Suppressor macrophage (primary cell): ENCODE measurements at regions not wholly inside any gene's neighbourhood (a gene's known extent, or its start where the extent isn't known, plus 50 kb on each side); places are given as distances from the start of the nearest gene placed in this dataset.
"Not testable (repeated sequence)": the region's sequence is repeated elsewhere in the genome, so short reads cannot be mapped to it uniquely, and the experiment has no call there.

Source experiments
- DNase-seq, 4 experiments: peaks; one replicate each; pipeline ENCODE4 v3.0.0-alpha.2; 2020 to 2022

DNA sequence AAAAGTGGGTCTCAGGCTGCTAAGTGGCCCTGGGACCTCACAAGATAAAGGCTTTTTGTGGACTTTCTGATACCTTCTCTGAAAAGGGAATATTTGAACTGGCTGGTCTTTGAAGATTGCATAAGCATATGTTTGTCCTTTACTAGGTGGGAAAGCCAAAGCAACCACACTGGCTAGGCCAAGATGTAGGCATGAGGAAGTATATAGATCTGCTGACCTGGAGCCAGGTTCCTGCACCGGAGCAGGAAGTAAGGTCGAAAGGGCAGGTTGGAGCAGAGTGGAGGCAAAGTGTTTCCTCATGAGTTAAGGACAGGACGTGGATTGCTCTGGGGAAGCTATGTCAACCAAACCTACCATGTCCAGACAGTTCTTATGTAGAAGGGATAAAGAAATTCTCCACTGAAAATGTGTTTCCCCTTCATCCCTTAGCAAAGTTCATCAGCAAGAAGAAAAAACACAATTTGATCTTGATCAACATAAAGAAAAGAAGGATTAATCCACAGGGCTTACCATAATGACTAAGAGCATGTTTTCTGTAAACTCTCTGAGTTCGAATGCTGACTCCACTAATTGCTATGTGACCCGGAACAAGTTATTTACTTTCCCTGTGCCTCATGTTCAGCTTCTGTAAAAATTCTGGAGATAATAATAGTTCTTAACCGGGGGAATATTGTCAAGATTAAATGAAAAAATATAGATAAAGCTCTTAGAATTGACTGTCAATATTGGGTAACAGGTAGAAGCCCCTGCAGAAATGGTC is 156.1 kb upstream of the SRD5A2 start:
- DNase-seq = no peak

DNA sequence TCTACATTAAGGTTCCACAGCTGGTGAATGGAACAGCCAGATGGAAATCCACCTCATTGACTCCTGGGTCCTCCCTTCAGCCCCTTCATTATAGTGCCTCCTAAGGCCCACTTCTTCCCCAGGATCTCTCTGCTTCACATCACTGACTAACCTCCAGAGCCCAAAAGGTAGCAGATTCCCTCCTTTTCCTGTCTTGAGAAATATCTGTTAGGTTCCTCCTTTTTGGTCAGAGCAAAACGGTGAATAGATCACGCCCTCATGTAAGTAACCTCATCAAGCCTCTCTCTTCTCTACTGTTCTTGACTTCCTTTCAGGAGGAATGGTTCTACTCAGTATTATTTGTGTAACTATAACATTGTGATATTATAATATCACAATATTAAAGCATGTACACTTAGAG is 155.0 kb upstream of the SRD5A2 start:
- no peak for DNase-seq

DNA sequence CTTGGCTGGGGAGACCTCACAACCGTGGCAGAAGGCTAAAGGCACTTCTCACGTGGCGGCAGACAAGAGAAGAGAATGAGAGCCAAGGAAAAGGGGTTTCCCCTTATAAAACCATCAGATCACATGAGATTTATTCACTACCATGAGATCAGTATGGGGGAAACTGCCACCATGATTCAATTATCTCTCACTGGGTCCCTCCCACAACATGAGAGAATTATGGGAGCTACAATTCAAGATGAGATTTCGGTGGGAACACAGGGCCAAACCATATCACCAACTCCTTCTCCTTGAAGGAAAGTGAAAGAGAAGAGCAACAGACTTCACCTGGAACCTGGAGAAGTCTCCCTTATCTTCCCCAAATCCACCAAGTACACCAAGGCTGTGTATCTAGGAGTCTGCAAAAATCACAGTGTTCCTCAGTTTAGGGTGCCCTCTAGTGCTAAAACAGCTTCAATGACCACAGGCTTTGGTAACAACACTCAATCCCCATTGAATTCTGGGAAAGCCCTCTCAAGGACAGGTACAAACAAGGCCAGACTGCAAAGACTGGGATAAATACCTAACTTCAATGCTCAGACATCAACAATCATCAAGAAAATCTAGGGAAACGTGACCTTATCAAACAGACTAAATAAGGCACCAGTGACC is 148.8 kb upstream of the SRD5A2 start:
- DNase-seq = peak in 3 of 4 experiments; percentile 7 to 18 (median 10)

DNA sequence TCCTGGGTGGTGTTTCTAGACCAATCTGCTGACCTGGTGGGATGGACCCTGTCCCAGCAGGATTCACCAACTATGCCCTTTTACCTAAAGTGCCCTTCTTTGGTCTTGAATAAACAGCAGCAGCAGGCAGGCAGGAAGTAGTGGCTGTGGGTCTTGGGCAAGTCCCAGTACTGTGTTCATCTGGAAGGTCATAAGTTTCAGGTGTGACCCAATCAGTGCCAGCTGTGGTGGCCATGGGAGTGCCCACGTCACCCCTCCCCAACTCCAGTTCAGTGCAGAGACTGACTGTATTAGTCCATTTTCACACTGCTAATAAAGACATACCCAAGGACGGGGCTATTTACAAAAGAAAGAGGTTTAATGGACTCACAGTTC is 148.3 kb upstream of the SRD5A2 start:
- no peak for DNase-seq

DNA sequence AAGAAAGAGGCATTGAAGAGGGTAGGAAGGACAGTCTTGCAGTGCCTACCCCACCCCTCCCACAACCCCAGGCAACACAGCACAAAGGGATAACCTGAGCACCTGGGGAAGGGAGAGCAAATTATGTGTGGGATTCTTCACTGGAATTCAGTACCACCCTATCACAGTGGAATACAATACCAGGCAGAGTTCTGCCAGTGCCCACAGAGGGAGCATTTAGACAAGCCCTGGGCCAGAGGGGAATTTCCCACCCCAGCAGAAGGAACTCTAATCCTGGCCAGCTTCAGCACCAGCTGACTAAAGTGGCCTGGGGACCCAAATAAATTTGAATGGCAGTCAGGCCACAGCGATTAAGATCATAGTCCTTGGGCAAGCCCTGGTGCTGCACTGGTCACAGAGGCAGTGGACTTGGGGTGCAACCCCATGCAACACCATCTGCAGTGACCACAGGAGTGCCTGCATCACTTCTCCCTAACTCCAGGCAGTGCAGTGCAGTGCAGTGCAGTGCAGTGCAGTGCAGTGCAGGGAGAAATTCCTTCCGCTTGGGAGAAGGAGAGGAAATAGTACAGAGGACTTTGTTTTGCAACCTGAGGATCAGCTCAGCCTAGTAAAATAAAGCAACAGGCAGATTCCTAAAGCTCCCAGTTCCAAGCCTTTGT is 147.8 kb upstream of the SRD5A2 start:
- no peak for DNase-seq

DNA sequence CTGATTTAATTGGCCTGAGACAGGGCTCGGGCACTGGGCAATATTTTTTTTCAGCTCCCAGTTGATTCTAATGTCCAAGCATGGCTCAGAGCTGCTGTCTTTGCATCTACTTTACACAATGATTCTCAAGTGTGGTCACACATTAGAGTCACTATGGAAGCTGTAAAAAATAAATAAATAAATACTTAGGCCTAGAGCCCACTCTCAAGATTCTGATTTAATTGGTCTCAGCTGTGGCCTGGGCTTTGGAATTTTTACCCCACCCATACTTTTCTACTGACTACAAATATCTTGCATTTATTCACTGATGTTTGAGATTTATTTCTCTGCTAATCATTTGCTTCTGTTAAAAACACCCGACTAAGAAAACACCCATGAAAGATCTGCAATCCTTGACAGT is 145.7 kb upstream of the SRD5A2 start:
- no peak for DNase-seq

DNA sequence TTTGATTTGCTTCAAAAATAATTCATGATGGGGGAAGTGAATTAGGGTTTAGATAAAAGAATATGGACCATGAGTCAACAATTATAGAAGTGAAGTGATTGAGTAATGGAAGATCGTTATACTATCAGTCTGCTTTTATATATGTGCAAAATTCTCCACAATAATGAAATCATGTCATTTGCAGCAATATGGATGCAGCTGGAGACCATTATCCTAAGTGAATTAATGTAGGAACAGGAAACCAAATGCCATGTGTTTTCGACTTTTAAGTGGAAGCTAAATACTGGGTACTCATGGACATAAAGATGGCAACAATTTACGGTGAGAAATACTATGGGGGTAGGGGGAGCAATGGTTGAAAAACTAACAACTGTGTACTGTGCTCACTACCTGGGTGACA is 144.7 kb upstream of the SRD5A2 start:
- DNase-seq = no peak

DNA sequence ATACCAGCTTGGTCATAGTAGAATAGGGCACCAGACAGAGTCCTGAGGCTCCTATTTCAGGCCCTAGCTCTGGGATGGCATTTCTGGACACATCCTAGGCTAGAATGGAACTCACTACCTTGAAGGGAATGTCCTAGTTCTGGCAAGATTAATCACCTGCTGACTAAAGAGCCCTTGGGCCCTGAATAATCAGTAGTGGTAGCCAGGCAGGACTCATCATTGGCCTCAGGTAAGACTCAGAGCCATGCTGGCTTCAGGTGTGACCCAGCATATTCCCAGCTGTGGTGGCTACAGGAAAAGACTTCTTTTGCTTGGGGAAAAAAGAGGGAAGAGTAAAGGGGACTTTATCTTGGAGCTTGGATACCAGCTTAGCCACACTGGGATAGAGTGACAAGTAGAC is 131.0 kb upstream of the SRD5A2 start:
- no peak for DNase-seq

DNA sequence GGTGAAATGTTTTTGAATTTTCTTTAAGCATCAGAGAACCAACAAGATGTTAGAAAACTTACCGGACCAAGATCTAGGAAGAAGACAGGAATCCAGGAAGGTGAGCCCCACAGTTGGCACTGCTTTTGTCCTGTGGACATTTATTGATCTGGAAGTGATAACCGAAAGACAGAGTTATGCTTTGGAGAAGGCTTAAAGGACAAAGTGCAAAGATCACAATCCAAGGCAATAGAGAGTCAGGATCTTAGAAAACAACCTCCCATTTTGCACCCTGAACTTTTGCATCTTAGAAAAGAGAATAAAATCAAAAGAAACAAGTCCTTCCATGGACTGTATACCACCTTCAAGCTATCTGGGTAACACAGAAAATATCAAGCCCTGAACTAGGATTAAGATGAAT is 129.4 kb upstream of the SRD5A2 start:
- no peak for DNase-seq

DNA sequence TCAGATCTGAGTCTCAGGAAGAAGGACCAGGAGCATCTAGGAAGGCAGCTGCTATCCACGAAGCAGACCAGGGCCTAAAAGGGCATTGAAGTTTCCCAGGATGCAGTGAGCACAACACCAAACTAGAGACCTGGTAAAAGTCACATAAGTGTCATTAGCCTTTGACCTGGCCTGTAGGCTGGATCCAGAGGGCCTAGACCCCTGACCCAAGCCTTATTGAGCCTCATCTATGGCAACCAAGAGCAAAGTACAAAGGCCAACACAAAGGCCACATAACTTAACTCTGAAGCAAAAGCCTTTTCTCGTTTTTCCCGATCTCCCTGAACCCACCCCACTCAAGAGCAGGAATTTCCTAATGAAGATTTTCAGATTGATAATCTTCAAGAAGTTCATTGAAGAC is 127.3 kb upstream of the SRD5A2 start:
- no peak for DNase-seq

DNA sequence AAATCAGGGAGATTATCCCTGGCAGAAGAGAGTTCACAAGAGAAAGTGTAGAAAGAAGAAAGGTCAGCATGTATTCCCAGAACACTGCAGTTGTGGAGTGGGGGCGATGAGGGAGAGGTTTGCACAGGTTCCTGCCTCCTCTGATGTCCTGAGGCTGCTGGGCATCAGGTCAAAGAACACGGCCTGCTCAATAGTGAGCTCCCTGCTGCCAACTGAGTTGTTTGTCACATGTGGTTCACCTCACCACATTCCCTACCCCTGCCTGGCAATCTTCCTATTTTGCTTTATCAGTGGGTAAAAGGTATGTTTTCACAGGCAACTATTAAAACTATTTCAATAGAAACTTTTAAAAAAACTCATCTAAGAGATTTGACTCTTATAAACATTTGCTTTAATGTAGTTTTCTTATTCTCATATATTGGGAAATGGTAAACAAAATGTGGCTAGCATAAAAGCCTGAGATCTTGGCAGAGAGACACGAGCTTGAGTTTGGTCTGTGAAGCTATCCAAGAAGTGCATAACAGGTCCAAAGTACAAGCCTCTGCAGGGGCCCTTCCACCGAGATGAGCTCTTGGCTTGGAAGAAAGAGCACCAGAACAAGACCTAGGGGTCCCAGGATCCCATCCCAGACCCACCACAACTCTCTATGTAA is 123.9 kb upstream of the SRD5A2 start:
- DNase-seq = no peak

DNA sequence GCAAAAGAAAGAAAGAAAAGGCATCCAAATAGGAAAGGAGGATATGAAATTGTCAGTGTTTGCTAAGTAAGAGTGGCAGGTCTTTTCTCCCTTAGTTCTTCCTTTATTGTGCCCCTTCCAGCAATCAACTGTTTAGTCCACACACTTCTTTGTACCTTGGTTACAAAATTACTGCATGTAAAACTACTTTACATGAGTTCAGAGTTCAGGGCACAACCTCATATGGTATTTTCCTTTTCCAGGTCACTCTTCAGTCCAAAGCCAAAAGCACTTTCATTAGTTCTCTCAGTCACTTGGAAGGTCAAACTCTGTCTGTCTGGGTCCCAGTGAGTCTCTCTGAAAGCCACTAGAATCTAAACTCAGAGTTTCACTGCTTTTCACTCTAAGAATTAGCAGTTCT is 122.5 kb upstream of the SRD5A2 start:
- no peak for DNase-seq

DNA sequence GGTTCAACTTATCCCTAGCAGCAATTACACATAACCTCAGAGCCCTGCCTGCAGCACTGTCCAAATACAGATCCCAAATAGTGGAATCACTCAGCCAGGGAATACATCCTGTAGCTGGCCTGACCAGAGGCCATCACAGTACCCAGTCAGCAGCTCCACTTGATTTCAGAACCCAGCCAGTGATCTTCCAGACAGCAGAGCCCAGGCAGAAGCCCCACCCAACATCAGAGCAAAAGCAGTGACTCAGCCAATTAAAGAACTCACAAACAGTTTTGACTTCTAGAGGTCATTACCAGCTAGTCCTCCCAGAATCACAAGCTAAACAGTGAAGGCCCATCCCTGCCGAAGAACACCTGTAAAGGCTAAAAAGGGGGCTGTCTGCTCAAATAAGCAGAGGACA is 118.0 kb upstream of the SRD5A2 start:
- no peak for DNase-seq

DNA sequence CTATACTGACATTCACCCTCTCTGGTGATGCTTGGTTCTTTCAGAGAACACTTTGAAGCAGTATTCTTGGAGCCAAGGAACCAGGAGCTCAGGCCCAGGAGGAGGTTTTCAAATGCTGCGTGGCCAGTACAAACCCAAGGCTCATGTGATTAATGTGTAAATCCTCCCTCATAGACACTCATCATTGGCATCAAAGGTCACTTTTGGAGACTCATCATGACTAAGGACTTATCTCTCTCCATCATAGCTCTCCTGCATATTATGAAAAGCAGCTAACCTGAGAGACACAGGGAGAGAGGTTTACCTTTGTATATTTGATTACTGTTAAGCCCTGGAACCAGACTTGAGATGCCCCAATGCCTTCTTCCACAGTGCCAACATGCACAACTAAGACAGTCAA is 115.3 kb upstream of the SRD5A2 start:
- DNase-seq = no peak

DNA sequence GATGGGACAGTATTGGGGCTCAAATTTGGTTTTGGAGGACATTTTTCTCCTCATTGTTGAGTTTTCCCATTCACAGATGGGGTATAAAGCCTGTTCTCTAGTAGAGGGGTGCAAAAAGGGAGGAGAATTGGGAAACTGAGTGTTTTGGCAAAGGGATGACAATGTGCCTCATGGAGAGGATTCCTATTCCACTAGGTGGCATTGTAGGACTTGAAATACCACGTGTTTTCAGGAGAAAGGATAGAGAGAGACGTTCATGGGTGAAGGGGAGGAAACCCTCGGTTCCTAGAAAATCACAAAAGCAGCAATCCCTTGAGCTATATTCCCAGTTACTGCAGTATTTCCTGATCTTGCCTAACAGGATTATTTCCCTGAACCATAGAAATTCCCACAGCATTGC is 113.7 kb upstream of the SRD5A2 start:
- DNase-seq = peak in 2 of 4 experiments; percentile 8 to 33

DNA sequence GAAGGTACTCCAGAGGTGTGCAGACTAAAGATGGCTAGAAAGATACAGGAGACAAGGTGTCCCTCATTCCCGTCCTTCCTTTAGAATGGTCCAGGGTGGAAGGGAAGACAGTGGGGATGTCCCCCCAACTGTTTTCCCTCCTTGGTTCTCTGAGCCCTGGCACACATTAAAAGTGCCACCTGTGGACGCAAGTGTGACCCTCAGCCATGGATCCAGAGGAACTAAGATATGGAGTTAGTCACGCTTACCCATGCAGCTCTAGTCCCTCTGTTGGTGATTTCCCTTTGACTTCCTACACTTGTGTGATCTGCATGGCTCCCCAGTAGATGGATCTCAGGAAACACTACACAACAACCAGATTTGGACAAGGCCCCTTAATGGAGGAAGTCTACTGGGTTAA is 113.1 kb upstream of the SRD5A2 start:
- peak in 3 of 4 experiments; percentile 4 to 10 (median 9) for DNase-seq

DNA sequence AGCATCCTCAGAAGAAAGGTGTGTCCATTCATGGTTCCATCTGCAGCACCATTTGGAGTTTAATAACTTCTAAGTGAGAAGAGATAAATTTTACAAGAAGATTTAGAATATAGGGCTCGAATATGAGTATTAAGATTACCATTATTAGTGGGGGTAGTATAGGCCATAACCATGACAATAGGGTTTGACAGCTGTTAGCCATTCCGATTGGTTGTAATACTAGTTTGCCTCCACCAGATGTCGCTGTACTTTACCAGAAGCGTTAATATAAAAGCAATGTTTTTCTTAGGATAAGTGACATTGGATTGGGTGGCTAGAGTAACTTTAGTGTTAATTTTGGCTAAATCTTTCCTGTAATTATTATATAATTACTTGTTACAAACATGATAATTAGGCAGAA is 107.5 kb upstream of the SRD5A2 start:
- peak; percentile 19 to 46 (median 22) for DNase-seq

DNA sequence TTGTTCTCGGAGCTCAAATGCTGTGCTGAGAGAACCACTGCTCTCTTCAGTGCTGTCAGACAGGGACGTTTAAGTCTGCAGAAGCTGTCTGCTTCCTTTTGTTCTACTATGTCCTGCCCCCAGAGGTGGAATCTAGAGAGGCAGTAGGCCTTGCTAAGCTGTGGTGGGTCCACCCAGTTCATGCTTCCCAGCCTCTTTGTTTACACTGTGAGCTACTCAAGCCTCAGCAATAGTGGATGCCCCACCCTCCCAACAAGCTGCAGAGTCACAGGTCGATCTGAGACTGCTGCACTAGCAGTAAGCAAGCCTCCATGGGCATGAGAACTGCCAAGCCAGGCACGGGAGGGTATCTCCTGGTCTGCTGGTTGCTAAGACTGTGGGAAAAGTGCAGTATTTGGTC is 102.8 kb upstream of the SRD5A2 start:
- not testable (repeated sequence) for DNase-seq

DNA sequence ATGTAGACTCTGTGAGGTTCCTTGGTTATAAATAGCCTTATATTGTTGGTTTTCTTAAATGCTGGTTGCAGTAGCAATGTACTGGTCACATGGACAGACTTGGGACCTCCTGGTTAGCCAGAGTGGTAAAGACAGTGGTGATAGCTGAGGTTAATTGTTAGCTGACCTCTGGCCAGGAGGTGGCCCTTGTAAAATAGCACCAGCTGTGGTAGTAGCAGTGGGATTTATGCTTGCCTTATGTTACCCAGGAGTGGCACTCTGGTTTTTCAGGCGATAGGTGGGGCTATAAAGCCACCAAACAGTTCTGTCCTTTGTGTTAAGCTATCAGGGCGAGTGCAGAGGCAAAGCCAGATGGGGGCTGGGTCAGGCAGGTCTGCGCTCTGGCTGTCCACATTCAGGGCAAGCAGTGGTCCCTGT is 94.8 kb upstream of the SRD5A2 start:
- DNase-seq = no peak

DNA sequence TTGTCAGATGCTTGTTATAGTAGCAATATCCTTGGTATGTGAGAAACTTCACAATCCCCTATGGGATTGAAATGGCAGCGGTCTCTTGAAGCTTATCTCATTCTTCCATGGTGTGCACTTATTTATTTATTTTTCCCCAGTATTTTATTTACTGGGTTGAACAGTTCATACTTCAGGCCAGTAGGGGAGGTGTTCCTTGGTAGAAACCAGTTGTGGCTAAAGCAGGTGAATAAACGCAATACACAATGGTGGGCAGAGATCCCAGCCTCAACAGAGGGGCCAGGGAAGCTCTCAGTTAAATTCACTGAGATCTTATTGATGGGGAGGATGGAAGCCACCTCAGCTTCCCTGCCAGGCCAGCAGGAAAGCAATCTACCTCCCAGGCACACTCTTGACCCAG is 93.7 kb upstream of the SRD5A2 start:
- no peak for DNase-seq

DNA sequence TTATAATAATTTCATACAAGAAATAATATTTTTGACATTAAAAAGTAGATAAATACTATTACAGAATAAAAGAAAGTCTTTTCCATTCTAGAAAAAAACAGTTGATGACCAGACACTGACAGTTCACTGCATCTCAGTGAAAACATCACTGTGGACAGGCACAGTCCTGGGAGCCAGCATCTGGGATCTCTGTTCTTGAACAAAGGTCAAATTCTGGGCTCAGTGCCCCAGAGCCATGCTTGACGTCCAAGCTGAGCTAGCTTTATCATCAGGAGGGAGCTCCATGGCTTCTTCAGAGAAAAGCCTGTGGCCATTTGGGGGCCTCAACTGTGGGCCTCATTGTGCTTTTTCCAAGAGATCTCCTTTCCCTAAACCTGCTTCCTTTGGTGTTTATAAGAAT is 86.1 kb upstream of the SRD5A2 start:
- DNase-seq = no peak

DNA sequence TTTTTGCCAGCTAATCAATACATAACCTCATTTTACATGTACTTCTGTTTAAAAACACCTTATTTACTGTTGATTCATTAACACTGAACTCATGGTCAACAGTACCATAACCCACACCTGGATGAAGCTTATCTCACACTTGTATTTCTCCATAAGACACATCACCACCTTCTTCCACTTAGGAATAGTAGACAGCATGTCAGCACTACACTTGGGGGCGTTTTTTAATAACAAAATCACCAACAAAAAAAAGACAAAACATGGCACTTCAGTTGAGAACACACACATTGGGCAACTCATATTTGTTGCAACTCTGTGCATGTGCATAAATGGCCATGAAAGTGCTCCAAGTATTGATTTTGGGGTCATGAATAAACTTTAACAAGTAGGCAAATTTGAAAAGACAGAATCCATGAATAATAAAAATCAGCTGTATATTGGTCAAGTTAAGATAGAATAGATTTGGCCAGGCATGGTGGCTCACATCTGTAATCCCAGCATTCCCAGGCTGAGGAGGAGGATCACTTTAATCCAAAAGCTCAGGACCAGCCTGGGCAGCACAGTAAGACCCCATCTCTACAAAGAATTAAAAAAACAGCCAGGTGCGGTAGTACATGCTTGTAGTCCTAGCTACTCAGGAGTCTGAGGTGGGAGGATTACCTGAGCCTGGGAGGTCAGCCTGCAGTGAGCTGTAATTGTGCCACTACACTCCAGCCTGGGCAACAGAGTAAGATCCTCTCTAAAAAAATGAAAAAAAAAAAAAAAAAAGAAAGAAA is 84.4 kb upstream of the SRD5A2 start:
- no peak for DNase-seq
